DMS 273 (cell line): ENCODE measurements at regions not wholly inside any gene's neighbourhood (a gene's known extent, or its start where the extent isn't known, plus 50 kb on each side); places are given as distances from the start of the nearest gene placed in this dataset.

ENCODE experiments used
- DNase-seq: peaks from one replicate; lab custom pipeline; 2025; ENCODE audit not compliant: unreplicated experiment; lab: John Stamatoyannopoulos, UW

- peak; percentile 29 for DNase-seq
Observed at GRCh38 chr17:77592106-77592865, 366.2 kb upstream of the TNRC6C start.

GRCh38 chr17:77593081-77593480, 365.4 kb upstream of the TNRC6C start:
- no peak for DNase-seq

- no peak for DNase-seq
Observed at GRCh38 chr17:77594416-77595209, 363.9 kb upstream of the TNRC6C start.

- DNase-seq, result no peak
Observed at GRCh38 chr17:77596491-77597417, 361.7 kb upstream of the TNRC6C start.

- DNase-seq, result no peak
Observed at GRCh38 chr17:77597418-77598240, 360.9 kb upstream of the TNRC6C start.

- no peak for DNase-seq
Observed at GRCh38 chr17:77598241-77598620, 360.3 kb upstream of the TNRC6C start.

- DNase-seq, result no peak
Observed at GRCh38 chr17:77599699-77600098, 358.8 kb upstream of the TNRC6C start.

GRCh38 chr17:77600346-77600745, 358.2 kb upstream of the TNRC6C start:
- no peak for DNase-seq

GRCh38 chr17:77601054-77601979, 357.2 kb upstream of the TNRC6C start:
- DNase-seq, result no peak

- no peak for DNase-seq
Observed at GRCh38 chr17:77602062-77602746, 356.3 kb upstream of the TNRC6C start.

- DNase-seq, result no peak
Observed at GRCh38 chr17:77602883-77603640, 355.4 kb upstream of the TNRC6C start.

GRCh38 chr17:77604301-77604972, 354.1 kb upstream of the TNRC6C start:
- DNase-seq, result no peak

- DNase-seq, result no peak
Observed at GRCh38 chr17:77604973-77605313, 353.6 kb upstream of the TNRC6C start.

- no peak for DNase-seq
Observed at GRCh38 chr17:77606146-77606864, 352.2 kb upstream of the TNRC6C start.

- no peak for DNase-seq
Observed at GRCh38 chr17:77606865-77607210, 351.7 kb upstream of the TNRC6C start.

- DNase-seq, result no peak
Observed at GRCh38 chr17:77607606-77608005, 350.9 kb upstream of the TNRC6C start.

- DNase-seq, result no peak
Observed at GRCh38 chr17:77608431-77608830, 350.1 kb upstream of the TNRC6C start.
